MG63 (cell line): ENCODE measurements at regions not wholly inside any gene's neighbourhood (a gene's known extent, or its start where the extent isn't known, plus 50 kb on each side); places are given as distances from the start of the nearest gene placed in this dataset.

Experiments used
- DNase-seq: peaks from one replicate; pipeline ENCODE4 v3.0.0-alpha.2; 2020
- H3K27me3 ChIP-seq: fragments of 250-450 bp; sonication (Bioruptor Pico); 2 replicates; pipeline ENCODE4 v1.5.1; 2020; ENCODE audit warnings: mild to moderate bottlenecking, moderate library complexity
- H3K36me3 ChIP-seq: fragments of 250-450 bp; sonication (Bioruptor Pico); 2 replicates; pipeline ENCODE4 v1.5.1; 2020; ENCODE audit warnings: mild to moderate bottlenecking, moderate library complexity
- H3K4me3 ChIP-seq: fragments of 250-450 bp; sonication (Bioruptor Pico); 2 replicates; pipeline ENCODE4 v1.5.1; 2020; ENCODE audit warnings: mild to moderate bottlenecking, moderate library complexity
- H3K9me3 ChIP-seq: fragments of 250-450 bp; sonication (Bioruptor Pico); 2 replicates; pipeline ENCODE4 v1.5.1; 2020; ENCODE audit warnings: mild to moderate bottlenecking, moderate library complexity

GRCh38 chr2:128547667-128548066 lies 229.0 kb upstream of the HS6ST1 start:
- no peak for DNase-seq
- H3K9me3 ChIP-seq: no peaks in the 10 kb centered on the region
- H3K27me3 ChIP-seq: no peaks in the 10 kb centered on the region
- H3K4me3 ChIP-seq: no peak overlapping the region
- no peaks in the 10 kb centered on the region for H3K36me3 ChIP-seq

DNA sequence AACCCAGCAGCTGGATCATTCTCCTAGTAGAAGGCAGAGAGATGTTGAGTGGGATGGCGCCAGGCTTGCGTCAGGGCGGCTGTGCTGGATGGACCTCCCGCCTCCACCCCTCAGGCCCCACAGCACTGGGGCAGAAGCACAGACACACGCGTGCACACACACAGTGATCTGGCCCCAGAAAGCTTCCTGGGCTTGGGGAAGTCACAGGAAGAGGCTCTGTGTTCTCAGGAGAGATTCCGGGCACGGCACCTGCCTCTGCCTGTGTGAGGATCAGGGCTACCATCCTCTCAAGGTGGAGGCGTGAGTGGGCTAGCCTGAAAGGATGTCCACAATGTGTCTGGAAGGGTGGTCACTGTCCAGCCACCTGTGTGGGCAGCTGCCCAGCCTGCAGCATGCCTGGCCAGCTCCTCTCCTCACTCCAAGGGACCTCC lies 229.8 kb upstream of the HS6ST1 start:
- H3K4me3 ChIP-seq: no peak overlapping the region
- no peak for DNase-seq
- H3K9me3 ChIP-seq: no peaks in the 10 kb centered on the region
- H3K36me3 ChIP-seq: no peaks in the 10 kb centered on the region
- no peaks in the 10 kb centered on the region for H3K27me3 ChIP-seq

DNA sequence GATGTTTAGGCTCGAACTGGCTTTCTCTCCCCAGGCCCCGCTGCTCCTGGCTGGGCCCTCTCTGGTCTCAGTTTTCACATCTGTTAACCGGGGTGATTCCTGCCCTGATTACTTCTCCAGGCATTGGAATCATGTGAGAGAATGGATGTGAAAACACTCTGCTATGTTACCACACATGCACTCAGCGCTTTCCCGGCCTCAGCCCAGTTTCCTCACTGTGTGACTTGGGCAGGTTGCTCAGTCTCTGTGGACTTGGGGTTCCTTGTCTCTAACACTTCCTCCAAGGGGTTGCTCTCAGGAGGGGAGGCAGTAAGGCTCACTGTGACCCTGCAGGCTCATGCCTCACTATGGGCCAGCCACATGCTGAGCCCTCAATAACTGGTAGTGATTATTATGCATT lies 230.4 kb upstream of the HS6ST1 start:
- Histone ChIP-seq H3K4me3 (no peak overlapping the region), H3K27me3 (no peaks in the 10 kb centered on the region), H3K36me3 (no peaks in the 10 kb centered on the region), H3K9me3 (no peaks in the 10 kb centered on the region)
- no peak for DNase-seq

DNA sequence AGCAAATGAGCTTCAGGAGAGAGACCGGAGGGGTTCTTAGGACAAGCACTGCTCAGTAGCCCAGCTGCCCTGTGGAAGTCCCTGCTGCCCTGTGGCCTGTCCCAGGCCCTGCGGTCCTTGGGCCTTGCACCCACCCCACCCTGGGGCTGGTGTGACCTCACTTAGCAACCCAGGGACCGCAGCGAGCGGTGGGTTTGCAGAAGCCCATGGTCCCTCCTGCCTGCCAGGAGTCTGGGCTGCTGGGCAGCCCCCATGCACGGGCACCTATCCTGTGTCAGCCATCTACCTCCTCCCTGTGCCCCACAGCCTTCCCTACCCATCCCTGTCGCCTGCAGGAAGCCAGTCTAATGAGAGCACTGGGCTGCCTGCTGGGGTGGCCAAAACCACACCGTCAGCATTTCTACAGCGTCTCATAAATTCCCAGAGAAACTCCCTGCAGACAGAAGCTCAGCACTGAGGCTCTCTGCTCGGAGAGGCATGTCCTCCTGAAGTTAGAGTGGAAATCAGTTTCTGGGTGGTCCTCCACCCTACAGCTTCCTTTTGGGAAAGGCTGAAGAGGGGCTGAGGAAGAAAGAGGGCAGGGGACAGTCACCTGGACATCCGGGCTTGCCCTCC lies 231.1 kb upstream of the HS6ST1 start:
- Histone ChIP-seq H3K27me3 (no peaks in the 10 kb centered on the region), H3K36me3 (no peaks in the 10 kb centered on the region), H3K9me3 (no peaks in the 10 kb centered on the region), H3K4me3 (no peak overlapping the region)
- DNase-seq: no peak

DNA sequence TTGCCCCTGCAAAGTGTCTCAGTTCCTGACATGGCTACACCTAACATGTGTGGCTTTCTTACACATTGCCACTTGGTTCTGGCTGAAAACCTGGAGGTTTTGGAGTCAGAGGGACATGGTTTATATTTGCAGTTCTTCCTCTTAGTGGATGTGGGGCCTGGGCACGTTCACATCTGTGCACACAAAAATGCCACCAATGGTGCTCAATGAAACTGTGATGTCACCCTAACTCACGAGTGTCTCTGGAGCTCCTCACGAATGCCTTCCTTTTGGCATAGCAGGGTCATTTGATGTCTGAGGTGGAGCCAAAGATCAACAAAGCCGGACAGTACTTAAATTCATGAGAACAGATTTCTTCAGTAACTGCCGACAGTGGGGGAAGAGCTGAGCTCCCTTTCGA lies 231.7 kb upstream of the HS6ST1 start:
- no peak for DNase-seq
- H3K9me3 ChIP-seq: no peaks in the 10 kb centered on the region
- no peak overlapping the region for H3K4me3 ChIP-seq
- no peaks in the 10 kb centered on the region for H3K36me3 ChIP-seq
- H3K27me3 ChIP-seq: no peaks in the 10 kb centered on the region

DNA sequence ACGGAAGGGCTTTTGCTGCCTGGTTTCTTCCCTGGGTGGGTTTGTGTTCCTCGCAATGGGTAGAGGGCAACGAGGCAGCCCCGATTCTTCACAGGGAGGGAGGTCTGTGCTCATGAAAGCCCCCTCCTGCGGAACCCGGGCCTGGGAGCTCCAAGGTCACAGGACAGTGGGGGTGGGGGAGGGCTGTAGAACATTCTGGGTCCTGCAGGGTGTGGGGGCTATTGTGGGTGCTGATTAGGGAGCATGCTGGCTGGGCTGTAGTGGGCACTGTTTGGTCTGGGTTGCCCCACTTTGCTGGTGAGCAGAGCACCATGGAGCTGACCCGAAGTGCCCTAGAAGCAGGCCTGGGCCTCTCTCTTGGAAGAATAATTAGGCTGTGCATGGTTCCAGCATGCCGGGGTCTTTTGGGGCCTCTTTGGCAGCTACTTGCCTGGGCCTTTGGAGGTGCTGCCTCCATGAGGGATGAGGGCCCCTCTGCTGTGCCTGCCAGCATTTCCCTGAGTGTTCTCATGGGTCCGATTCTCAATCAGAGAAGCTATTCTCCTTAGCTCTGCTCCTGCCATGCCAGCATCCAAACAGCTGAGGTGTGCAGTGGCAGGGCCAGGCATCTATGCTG lies 232.2 kb upstream of the HS6ST1 start:
- Histone ChIP-seq H3K36me3 (no peaks in the 10 kb centered on the region), H3K4me3 (no peak overlapping the region), H3K27me3 (no peaks in the 10 kb centered on the region), H3K9me3 (no peaks in the 10 kb centered on the region)
- DNase-seq: no peak

DNA sequence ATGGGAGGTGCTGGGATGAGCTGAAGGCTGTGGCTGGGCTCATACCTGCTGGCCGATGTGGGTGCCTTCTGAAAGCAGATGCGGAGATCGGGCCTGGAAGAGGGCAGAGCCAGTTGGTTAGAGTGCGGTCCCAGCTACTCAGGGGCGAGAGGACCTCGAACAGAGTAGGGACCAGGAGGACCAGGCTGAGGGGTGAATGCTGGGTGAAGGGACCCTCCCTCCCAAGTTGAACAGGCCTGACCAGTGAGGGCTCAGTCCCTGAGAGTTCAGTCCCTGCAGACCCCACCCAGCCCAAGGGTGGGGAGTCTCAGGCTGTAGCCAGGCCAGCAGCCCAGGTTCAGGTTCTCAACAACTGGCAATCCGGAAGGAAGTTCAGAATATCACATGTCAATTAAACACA lies 232.8 kb upstream of the HS6ST1 start:
- Histone ChIP-seq H3K9me3 (no peaks in the 10 kb centered on the region), H3K36me3 (no peaks in the 10 kb centered on the region), H3K27me3 (no peaks in the 10 kb centered on the region), H3K4me3 (no peak overlapping the region)
- DNase-seq: no peak

GRCh38 chr2:128552141-128552805 lies 233.6 kb upstream of the HS6ST1 start:
- no peaks in the 10 kb centered on the region for H3K27me3 ChIP-seq
- H3K36me3 ChIP-seq: no peaks in the 10 kb centered on the region
- H3K9me3 ChIP-seq: no peaks in the 10 kb centered on the region
- DNase-seq: no peak
- H3K4me3 ChIP-seq: no peak overlapping the region

DNA sequence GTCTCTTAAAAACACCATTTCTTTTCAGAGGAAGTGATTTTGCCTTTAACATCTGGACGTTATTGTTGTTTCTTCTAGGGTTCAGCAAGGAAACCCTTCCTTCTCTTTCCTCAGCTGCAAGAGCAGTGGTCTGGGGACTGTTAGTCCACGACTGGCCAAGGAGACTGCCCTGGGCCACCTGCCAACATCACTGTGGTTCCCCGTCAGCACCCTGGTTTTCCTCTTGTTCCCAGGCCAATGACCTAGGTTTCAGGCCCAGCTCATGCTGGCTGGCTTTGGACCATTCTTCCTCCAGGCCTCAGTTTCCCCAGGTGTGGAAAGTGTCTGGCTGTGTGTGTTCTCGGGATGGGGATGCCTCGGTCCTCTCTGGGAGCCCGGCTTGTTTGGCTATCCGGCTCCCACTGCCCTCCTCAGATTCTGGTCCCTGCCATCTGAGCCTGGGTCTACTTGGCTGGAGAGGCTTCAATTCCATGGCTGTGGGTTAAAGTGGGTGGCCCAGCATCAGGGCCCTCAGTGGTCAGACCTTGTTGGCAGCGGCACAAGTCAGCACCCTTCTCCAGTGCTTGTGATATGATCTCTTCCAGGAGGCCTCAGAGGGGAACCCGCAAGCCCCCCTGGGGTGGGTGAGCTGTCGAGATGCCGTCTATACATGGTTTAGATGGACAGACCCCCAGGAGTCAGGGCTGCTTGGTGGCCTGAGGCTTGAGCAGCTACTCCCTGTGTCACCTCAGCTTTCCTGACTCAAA lies 234.3 kb upstream of the HS6ST1 start:
- Histone ChIP-seq H3K9me3 (no peaks in the 10 kb centered on the region), H3K36me3 (no peaks in the 10 kb centered on the region), H3K27me3 (no peaks in the 10 kb centered on the region), H3K4me3 (no peak overlapping the region)
- DNase-seq: no peak

DNA sequence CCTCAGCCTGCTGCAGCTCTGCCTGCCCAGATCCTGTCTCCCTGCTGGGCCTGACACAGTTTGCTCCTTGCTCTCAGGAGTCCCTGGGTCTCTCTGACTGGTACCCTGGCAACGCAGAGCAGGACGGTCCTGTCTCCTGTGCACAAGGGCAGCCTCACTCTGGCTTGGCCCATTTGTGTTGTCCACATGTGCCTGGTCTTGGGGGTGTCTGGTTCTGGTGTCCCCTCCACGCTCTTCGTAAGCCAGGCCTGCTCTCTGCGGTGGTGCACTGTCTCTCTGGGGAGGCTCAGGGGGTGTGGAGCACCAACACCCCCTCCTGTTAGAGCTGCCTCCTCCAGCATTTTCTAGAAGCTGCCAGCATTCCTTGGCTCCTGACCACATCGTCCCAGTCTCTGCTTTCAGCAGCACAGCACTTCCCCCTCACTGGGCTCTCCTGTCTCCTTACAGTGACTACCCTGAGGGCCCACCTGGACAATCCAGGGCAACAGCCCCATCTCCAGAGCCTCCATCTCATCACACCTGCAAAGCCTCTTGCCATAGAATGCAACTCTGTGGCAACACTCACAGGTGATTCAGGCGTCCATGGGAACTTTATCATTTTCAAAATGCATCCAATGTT lies 235.6 kb upstream of the HS6ST1 start:
- no peaks in the 10 kb centered on the region for H3K27me3 ChIP-seq
- no peaks in the 10 kb centered on the region for H3K36me3 ChIP-seq
- H3K4me3 ChIP-seq: no peak overlapping the region
- no peaks in the 10 kb centered on the region for H3K9me3 ChIP-seq
- no peak for DNase-seq

DNA sequence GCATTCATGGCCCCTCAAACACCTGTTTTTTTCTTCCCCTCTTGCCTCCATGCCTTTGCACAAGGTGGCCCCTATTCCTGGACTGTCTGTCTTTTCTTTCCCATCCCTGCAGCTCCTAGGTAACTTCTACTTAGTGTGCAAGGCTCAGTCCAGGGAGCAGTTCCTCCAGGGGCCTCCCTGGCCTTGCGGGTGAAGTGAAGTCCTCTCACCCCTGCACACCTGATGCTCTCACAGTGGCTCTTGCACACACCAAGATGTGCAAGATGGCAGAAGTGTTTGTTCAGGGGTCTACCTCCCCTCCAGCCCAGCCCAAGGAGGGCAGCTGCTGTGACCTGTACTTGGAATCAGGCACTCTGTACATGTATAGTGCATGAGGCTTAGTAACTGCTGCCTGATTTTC lies 236.8 kb upstream of the HS6ST1 start:
- DNase-seq: no peak

DNA sequence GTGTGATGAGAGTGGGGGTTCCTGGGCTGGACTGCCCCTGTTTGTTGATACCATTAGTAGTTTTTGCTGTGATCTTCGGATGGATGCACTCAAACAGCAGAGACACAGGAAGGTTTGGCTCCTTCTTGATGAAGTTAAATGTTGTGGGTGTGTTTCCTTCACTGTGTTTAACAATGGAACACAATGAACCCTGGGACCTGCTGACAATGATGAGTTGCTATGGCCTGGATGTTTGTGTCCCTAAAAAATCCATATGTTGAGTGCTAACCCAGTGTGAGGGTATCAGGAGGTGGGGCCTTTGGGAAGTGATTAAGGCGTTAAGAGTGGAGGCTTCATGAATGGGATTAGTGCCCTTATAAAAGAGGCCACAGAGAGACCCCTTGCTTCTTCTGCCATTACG lies 237.4 kb upstream of the HS6ST1 start:
- H3K36me3 ChIP-seq: no peaks in the 10 kb centered on the region
- no peak for DNase-seq
- H3K9me3 ChIP-seq: no peaks in the 10 kb centered on the region
- H3K27me3 ChIP-seq: no peaks in the 10 kb centered on the region
- no peak overlapping the region for H3K4me3 ChIP-seq

More for the DNA sequence above, 236.8 kb upstream of the HS6ST1 start:
- Histone ChIP-seq H3K9me3 (no peaks in the 10 kb centered on the region), H3K27me3 (no peaks in the 10 kb centered on the region), H3K36me3 (no peaks in the 10 kb centered on the region), H3K4me3 (no peak overlapping the region)

- no peak for DNase-seq
- no peaks in the 10 kb centered on the region for H3K9me3 ChIP-seq
- H3K4me3 ChIP-seq: no peak overlapping the region
- no peaks in the 10 kb centered on the region for H3K27me3 ChIP-seq
- H3K36me3 ChIP-seq: no peaks in the 10 kb centered on the region
Observed at GRCh38 chr2:128556633-128557032, 238.0 kb upstream of the HS6ST1 start.

GRCh38 chr2:128557069-128557468 lies 238.4 kb upstream of the HS6ST1 start:
- no peak for DNase-seq
- no peaks in the 10 kb centered on the region for H3K27me3 ChIP-seq
- no peaks in the 10 kb centered on the region for H3K9me3 ChIP-seq
- H3K36me3 ChIP-seq: no peaks in the 10 kb centered on the region
- no peak overlapping the region for H3K4me3 ChIP-seq

DNA sequence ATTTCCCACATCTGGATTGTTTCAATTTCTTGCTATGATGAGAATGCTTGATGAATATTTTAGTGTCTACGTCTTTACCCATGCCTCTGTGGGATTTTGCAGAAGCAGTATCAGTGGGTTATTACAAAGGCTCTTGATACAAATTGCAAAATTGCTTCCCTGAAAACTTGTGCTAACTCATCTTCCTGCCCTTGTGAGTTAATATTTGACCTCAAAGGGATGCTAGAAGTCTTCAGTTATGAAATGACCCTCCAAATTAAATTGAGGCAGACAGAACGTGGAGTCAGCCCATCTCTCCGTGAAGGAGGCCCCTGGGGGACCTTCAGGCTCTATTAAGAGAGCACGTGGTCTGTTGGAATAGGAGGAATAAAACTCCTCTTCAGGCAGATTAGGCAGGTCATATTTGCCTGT lies 239.2 kb upstream of the HS6ST1 start:
- no peaks in the 10 kb centered on the region for H3K27me3 ChIP-seq
- no peaks in the 10 kb centered on the region for H3K36me3 ChIP-seq
- no peak overlapping the region for H3K4me3 ChIP-seq
- DNase-seq: no peak
- H3K9me3 ChIP-seq: no peaks in the 10 kb centered on the region

- no peak for DNase-seq
- Histone ChIP-seq H3K4me3 (no peak overlapping the region), H3K9me3 (no peaks in the 10 kb centered on the region), H3K27me3 (no peaks in the 10 kb centered on the region), H3K36me3 (no peaks in the 10 kb centered on the region)
Observed at GRCh38 chr2:128558441-128558840, 239.8 kb upstream of the HS6ST1 start.

- Histone ChIP-seq H3K9me3 (no peaks in the 10 kb centered on the region), H3K4me3 (no peak overlapping the region), H3K27me3 (no peaks in the 10 kb centered on the region), H3K36me3 (no peaks in the 10 kb centered on the region)
- no peak for DNase-seq
Observed at GRCh38 chr2:128558895-128559532, 240.3 kb upstream of the HS6ST1 start.
